HEK293 (cell line): ENCODE measurements at regions not wholly inside any gene's neighbourhood (a gene's known extent, or its start where the extent isn't known, plus 50 kb on each side); places are given as distances from the start of the nearest gene placed in this dataset.

Experiments
- CTCF ChIA-PET: fragments of 350-600 bp; formaldehyde crosslinking; extraction: SDS; loops from one replicate; lab custom pipeline; 2021; ENCODE audit warnings: antibody characterized with exemption; lab: Yijun Ruan, JAX
- POLR2A ChIA-PET: fragments of 300-600 bp; formaldehyde crosslinking; extraction: SDS; loops from one replicate; lab custom pipeline; 2020; ENCODE audit warnings: antibody characterized with exemption, inconsistent platforms; lab: Yijun Ruan, JAX
- H3K27ac ChIP-seq: fragments of 200-500 bp; sonication (Bioruptor generic); 2 replicates; pipeline ENCODE4 v1.5.1; 2014; ENCODE audit warnings: low read depth, low read length, control low read depth, inconsistent platforms; ENCODE audit errors: extremely low read depth
- H3K36me3 ChIP-seq, 2 experiments: fragments of 200-500 bp in 1 of 2; sonication (Bioruptor generic) in 1 of 2; 1 replicate in 1 of 2; 2 replicates in 1 of 2; pipeline ENCODE4 v1.5.1; 2014 to 2017; ENCODE audit warnings: inconsistent platforms in 2 of 2, low read length in 2 of 2; ENCODE audit not compliant: control insufficient read depth in 2 of 2, insufficient read depth in 1 of 2
- H3K4me1 ChIP-seq: fragments of 200-500 bp; sonication (Bioruptor generic); 2 replicates; pipeline ENCODE4 v1.5.1; 2014; ENCODE audit warnings: mild to moderate bottlenecking, low read length, inconsistent platforms; ENCODE audit not compliant: control insufficient read depth, insufficient read depth
- H3K4me3 ChIP-seq: 2 replicates; pipeline ENCODE4 v1.5.1; 2011; ENCODE audit warnings: low read depth, mild to moderate bottlenecking, control low read depth, low read length, moderate library complexity
- H3K9me3 ChIP-seq: fragments of 200-500 bp; sonication (Bioruptor generic); 2 replicates; pipeline ENCODE4 v1.5.1; 2014; ENCODE audit warnings: low read depth, low read length, inconsistent platforms; ENCODE audit not compliant: control insufficient read depth, insufficient read depth
- MZF1 ChIP-seq: fragments of 450-650 bp; formaldehyde crosslinking; IDR thresholded peaks from 2 replicates; pipeline ENCODE4 v1.5.1; 2017; ENCODE audit warnings: missing biosample characterization, missing genetic modification characterization, borderline replicate concordance
- ZBTB17 ChIP-seq: fragments of 450-650 bp; formaldehyde crosslinking; IDR thresholded peaks from 2 replicates; pipeline ENCODE4 v1.5.1; 2016; ENCODE audit warnings: missing biosample characterization, missing genetic modification characterization
- ZNF169 ChIP-seq: fragments of 450-650 bp; formaldehyde crosslinking; IDR thresholded peaks from 2 replicates; pipeline ENCODE4 v1.5.1; 2016; ENCODE audit warnings: missing biosample characterization, missing genetic modification characterization
- ZNF174 ChIP-seq: fragments of 450-650 bp; formaldehyde crosslinking; IDR thresholded peaks from 2 replicates; pipeline ENCODE4 v1.5.0; 2017; ENCODE audit warnings: missing biosample characterization, mild to moderate bottlenecking, missing genetic modification characterization
- ZNF19 ChIP-seq: fragments of 450-650 bp; formaldehyde crosslinking; IDR thresholded peaks from 2 replicates; pipeline ENCODE4; 2016; ENCODE audit warnings: missing biosample characterization, missing genetic modification characterization, low read depth
- ZNF223 ChIP-seq: fragments of 450-650 bp; formaldehyde crosslinking; IDR thresholded peaks from 2 replicates; pipeline ENCODE4 v1.5.1; 2016; ENCODE audit warnings: missing biosample characterization, missing genetic modification characterization
- ZNF274 ChIP-seq, 2 experiments: fragments of 200-500 bp in 1 of 2; fragments of 450-650 bp in 1 of 2; sonication (Bioruptor generic) in 1 of 2; formaldehyde crosslinking in 1 of 2; IDR thresholded peaks; 2 replicates each; pipeline versions ENCODE4 v1.5.1 to v1.6.1; 2014 to 2016; ENCODE audit warnings: borderline replicate concordance in 1 of 2, inconsistent platforms in 1 of 2, low read length in 1 of 2, missing biosample characterization in 1 of 2, missing genetic modification characterization in 1 of 2
- ZNF670 ChIP-seq: fragments of 450-650 bp; formaldehyde crosslinking; IDR thresholded peaks from 2 replicates; pipeline ENCODE4 v1.5.1; 2016; ENCODE audit warnings: missing biosample characterization, missing genetic modification characterization, low read depth
- ZNF830 ChIP-seq: fragments of 450-650 bp; IDR thresholded peaks from 2 replicates; pipeline ENCODE4 v1.5.0; 2018; ENCODE audit warnings: missing biosample characterization, missing genetic modification characterization, low read depth, mild to moderate bottlenecking, moderate library complexity
- ZNF837 ChIP-seq: fragments of 450-650 bp; formaldehyde crosslinking; IDR thresholded peaks from 2 replicates; pipeline ENCODE4 v1.5.1; 2016; ENCODE audit warnings: missing biosample characterization, missing genetic modification characterization
- ZSCAN23 ChIP-seq: fragments of 450-650 bp; formaldehyde crosslinking; IDR thresholded peaks from 2 replicates; pipeline ENCODE4 v1.5.1; 2016; ENCODE audit warnings: missing biosample characterization, missing genetic modification characterization
- TF ChIP-seq, protein P1 (sequence below): fragments of 450-650 bp; formaldehyde crosslinking; IDR thresholded peaks from 2 replicates; pipeline ENCODE4 v1.5.1; 2016; ENCODE audit warnings: missing biosample characterization, missing genetic modification characterization, low read depth
- TF ChIP-seq, protein P2 (sequence below): fragments of 450-650 bp; formaldehyde crosslinking; optimal IDR thresholded peaks from 2 replicates; pipeline ENCODE3; 2016; ENCODE audit warnings: missing biosample characterization, mild to moderate bottlenecking, missing genetic modification characterization
- TF ChIP-seq, protein P3 (sequence below): fragments of 450-650 bp; formaldehyde crosslinking; IDR thresholded peaks from 2 replicates; pipeline ENCODE4 v1.5.1; 2016; ENCODE audit warnings: missing biosample characterization, missing genetic modification characterization, borderline replicate concordance

DNA sequence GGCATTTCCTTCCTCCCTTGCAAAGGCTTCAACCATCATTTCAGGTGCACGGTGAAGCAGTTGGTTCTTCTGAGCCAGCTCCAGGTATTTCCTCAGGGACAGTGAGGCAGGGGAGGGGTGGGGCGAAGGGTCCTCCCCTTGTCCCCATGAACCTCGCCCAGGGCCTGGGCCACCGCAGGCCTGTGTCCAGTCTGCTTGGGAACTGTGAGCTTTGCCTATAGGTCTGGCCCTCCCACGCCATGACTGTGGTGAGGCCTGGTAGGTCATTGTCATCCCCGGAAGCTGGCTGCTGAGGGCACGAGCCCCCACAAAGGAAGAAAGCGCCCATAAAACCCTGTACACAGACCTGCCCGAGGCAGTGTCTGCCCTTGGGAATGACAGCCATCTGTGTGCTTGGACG, 134.3 kb downstream of the ACKR3 start:
- H3K4me1 ChIP-seq = no peaks in the 10 kb centered on the region
- no peak for TF ChIP-seq ZSCAN23 (tag by site-specific recombination)
- no peak for TF ChIP-seq ZNF174
- no peak for TF ChIP-seq ZBTB17 (tag by site-specific recombination)
- no peak for TF ChIP-seq ZNF830 (tag by site-specific recombination)
- TF ChIP-seq, protein P1, sequence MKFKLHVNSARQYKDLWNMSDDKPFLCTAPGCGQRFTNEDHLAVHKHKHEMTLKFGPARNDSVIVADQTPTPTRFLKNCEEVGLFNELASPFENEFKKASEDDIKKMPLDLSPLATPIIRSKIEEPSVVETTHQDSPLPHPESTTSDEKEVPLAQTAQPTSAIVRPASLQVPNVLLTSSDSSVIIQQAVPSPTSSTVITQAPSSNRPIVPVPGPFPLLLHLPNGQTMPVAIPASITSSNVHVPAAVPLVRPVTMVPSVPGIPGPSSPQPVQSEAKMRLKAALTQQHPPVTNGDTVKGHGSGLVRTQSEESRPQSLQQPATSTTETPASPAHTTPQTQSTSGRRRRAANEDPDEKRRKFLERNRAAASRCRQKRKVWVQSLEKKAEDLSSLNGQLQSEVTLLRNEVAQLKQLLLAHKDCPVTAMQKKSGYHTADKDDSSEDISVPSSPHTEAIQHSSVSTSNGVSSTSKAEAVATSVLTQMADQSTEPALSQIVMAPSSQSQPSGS (tag by site-specific recombination) = no peak
- TF ChIP-seq, protein P2, sequence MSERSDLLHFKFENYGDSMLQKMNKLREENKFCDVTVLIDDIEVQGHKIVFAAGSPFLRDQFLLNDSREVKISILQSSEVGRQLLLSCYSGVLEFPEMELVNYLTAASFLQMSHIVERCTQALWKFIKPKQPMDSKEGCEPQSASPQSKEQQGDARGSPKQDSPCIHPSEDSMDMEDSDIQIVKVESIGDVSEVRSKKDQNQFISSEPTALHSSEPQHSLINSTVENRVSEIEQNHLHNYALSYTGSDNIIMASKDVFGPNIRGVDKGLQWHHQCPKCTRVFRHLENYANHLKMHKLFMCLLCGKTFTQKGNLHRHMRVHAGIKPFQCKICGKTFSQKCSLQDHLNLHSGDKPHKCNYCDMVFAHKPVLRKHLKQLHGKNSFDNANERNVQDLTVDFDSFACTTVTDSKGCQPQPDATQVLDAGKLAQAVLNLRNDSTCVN (tag by site-specific recombination) = no peak
- no peak for TF ChIP-seq ZNF223 (tag by site-specific recombination)
- TF ChIP-seq ZNF274 (IDR thresholded peaks at IDR 0.05; ENCODE audit: low read length) = no peak
- TF ChIP-seq ZNF274 (tag by site-specific recombination; IDR thresholded peaks at IDR 0.05; ENCODE audit: borderline replicate concordance) = no peak
- H3K4me3 ChIP-seq = no peak overlapping the region
- no peak overlapping the region for H3K27ac ChIP-seq
- H3K36me3 ChIP-seq = no peaks in the 10 kb centered on the region
- POLR2A ChIA-PET = no interaction called here
- H3K9me3 ChIP-seq = no peaks in the 10 kb centered on the region
- CTCF ChIA-PET = no interaction called here

DNA sequence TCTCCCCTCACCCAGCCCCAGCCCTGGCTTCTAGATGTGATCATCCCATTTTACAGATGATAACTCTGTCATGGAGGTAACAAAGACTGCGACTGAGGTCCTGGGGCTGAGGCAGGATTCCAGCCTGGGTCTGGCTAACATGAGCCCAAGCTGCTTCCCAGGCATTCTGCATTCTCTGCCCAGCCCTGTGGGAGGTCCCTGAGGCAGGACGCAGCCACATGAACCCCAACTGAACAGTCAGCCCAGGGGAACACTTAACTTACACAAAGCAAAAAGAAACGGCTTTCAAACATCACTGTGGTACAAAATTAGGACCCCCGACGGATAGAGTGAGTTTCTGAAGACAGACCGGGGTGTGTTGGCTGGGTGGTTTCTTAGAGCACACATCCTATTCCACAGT, 135.3 kb downstream of the ACKR3 start:
- POLR2A ChIA-PET = no interaction called here

More for the DNA sequence above, 135.3 kb downstream of the ACKR3 start:
- TF ChIP-seq MZF1 (tag by site-specific recombination) (no peak), ZNF670 (no peak), ZNF169 (no peak), ZNF19 (tag by site-specific recombination) (no peak), ZNF837 (tag by site-specific recombination) (no peak)
- TF ChIP-seq, protein P3, sequence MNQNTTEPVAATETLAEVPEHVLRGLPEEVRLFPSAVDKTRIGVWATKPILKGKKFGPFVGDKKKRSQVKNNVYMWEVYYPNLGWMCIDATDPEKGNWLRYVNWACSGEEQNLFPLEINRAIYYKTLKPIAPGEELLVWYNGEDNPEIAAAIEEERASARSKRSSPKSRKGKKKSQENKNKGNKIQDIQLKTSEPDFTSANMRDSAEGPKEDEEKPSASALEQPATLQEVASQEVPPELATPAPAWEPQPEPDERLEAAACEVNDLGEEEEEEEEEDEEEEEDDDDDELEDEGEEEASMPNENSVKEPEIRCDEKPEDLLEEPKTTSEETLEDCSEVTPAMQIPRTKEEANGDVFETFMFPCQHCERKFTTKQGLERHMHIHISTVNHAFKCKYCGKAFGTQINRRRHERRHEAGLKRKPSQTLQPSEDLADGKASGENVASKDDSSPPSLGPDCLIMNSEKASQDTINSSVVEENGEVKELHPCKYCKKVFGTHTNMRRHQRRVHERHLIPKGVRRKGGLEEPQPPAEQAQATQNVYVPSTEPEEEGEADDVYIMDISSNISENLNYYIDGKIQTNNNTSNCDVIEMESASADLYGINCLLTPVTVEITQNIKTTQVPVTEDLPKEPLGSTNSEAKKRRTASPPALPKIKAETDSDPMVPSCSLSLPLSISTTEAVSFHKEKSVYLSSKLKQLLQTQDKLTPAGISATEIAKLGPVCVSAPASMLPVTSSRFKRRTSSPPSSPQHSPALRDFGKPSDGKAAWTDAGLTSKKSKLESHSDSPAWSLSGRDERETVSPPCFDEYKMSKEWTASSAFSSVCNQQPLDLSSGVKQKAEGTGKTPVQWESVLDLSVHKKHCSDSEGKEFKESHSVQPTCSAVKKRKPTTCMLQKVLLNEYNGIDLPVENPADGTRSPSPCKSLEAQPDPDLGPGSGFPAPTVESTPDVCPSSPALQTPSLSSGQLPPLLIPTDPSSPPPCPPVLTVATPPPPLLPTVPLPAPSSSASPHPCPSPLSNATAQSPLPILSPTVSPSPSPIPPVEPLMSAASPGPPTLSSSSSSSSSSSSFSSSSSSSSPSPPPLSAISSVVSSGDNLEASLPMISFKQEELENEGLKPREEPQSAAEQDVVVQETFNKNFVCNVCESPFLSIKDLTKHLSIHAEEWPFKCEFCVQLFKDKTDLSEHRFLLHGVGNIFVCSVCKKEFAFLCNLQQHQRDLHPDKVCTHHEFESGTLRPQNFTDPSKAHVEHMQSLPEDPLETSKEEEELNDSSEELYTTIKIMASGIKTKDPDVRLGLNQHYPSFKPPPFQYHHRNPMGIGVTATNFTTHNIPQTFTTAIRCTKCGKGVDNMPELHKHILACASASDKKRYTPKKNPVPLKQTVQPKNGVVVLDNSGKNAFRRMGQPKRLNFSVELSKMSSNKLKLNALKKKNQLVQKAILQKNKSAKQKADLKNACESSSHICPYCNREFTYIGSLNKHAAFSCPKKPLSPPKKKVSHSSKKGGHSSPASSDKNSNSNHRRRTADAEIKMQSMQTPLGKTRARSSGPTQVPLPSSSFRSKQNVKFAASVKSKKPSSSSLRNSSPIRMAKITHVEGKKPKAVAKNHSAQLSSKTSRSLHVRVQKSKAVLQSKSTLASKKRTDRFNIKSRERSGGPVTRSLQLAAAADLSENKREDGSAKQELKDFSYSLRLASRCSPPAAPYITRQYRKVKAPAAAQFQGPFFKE = no peak
- Histone ChIP-seq H3K27ac (no peak overlapping the region), H3K4me3 (no peak overlapping the region), H3K4me1 (no peaks in the 10 kb centered on the region), H3K9me3 (no peaks in the 10 kb centered on the region), H3K36me3 (no peaks in the 10 kb centered on the region)
- CTCF ChIA-PET = interaction anchor here (0.7 kb wide), 1 partner anchor 31 kb away, joined by 4 read pairs; no protein-coding TSS in a partner anchor
